SK-N-SH (cell line): ENCODE measurements at regions not wholly inside any gene's neighbourhood (a gene's known extent, or its start where the extent isn't known, plus 50 kb on each side); places are given as distances from the start of the nearest gene placed in this dataset.

Experiments used
- EP300 ChIP-seq, 2 experiments: IDR thresholded peaks; 2 replicates each; pipeline versions ENCODE4 v1.4.0 to v1.6.1; 2012; ENCODE audit warnings: borderline replicate concordance in 1 of 2, low read depth in 1 of 2, low read length in 1 of 2
- JUND ChIP-seq: IDR thresholded peaks from 2 replicates; pipeline ENCODE4 v1.4.0; 2012
- POLR2AphosphoS5 ChIP-seq: IDR thresholded peaks from 2 replicates; pipeline ENCODE4 v1.6.1; 2012; ENCODE audit warnings: low read depth, low read length
- RFX5 ChIP-seq: IDR thresholded peaks from 2 replicates; pipeline ENCODE4 v1.6.1; 2012; ENCODE audit warnings: mild to moderate bottlenecking, improper control_type of control experiment, low read length
- SIN3A ChIP-seq: IDR thresholded peaks from 2 replicates; pipeline ENCODE4 v1.6.1; 2012; ENCODE audit warnings: low read depth, mild to moderate bottlenecking, low read length, moderate library complexity, borderline replicate concordance
- TF ChIP-seq, protein P1 (sequence below): fragments of 200-600 bp; sonication (generic); IDR thresholded peaks from 2 replicates; pipeline ENCODE4 v1.6.1; 2017; ENCODE audit warnings: antibody characterized with exemption, mild to moderate bottlenecking, moderate library complexity

DNA sequence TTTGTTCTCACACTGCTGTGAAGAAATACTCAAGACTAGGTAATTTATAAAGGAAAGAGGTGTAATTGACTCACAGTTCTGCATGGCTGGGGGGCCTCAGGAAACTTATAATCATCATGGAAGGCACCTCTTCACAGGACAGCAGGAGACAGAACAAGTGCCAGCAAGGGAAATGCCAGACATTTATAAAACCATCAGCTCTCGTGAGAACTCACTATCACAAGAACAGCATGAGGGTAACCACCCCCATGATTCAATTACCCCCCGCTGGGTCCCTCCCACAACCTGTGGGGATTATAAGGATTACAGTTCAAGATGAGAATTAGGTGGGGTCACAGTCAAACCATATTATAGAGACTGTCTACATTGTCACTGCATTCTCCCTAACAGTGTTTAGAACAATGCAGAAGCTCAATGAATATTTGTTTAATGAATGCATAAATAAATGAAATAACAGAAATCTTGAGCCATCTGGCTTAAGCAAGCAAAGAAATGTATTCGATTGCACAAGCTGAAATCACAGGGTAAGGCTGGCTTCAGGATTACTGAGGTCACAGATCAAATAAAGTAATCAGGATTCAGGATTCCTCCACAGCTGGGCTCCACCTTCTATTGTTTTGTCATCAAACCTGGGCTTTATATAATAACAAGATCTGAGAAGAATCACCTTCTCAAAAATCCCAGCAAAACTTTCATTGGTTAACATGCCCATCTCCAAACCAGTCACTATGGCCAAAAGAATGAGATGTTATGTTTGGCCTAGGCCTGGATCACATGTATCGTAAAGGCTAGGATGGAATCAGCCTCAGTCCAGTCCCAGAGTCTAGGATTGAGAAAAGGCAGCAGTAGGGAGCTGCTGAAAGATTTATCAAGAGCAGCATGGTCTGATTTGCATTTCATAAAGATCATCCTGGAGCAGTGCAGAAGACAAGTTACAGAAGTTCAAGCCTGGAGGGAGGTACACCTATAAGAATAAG is 137.8 kb upstream of the UBASH3B start:
- no peak for TF ChIP-seq POLR2AphosphoS5
- TF ChIP-seq, protein P1, sequence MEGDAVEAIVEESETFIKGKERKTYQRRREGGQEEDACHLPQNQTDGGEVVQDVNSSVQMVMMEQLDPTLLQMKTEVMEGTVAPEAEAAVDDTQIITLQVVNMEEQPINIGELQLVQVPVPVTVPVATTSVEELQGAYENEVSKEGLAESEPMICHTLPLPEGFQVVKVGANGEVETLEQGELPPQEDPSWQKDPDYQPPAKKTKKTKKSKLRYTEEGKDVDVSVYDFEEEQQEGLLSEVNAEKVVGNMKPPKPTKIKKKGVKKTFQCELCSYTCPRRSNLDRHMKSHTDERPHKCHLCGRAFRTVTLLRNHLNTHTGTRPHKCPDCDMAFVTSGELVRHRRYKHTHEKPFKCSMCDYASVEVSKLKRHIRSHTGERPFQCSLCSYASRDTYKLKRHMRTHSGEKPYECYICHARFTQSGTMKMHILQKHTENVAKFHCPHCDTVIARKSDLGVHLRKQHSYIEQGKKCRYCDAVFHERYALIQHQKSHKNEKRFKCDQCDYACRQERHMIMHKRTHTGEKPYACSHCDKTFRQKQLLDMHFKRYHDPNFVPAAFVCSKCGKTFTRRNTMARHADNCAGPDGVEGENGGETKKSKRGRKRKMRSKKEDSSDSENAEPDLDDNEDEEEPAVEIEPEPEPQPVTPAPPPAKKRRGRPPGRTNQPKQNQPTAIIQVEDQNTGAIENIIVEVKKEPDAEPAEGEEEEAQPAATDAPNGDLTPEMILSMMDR = no peak
- TF ChIP-seq EP300 (IDR thresholded peaks at IDR 0.05; ENCODE audit: borderline replicate concordance in 1 of 2, low read depth in 1 of 2, low read length in 1 of 2) = no peak
- TF ChIP-seq RFX5 = no peak
- no peak for TF ChIP-seq JUND
- no peak for TF ChIP-seq SIN3A
